SH-SY5Y (cell line): ENCODE measurements at regions not wholly inside any gene's neighbourhood (a gene's known extent, or its start where the extent isn't known, plus 50 kb on each side); places are given as distances from the start of the nearest gene placed in this dataset.
A peak's percentile ranks its signal among the peaks of the same experiment; 100 is the strongest.

Experiments
- GATA2 ChIP-seq: IDR thresholded peaks from 2 replicates; pipeline ENCODE4 v1.6.1; 2011; ENCODE audit warnings: mild to moderate bottlenecking, low read depth, low read length
- GATA3 ChIP-seq: IDR thresholded peaks from 2 replicates; pipeline ENCODE4 v1.6.1; 2011; ENCODE audit warnings: low read depth, mild to moderate bottlenecking, low read length, moderate library complexity

DNA sequence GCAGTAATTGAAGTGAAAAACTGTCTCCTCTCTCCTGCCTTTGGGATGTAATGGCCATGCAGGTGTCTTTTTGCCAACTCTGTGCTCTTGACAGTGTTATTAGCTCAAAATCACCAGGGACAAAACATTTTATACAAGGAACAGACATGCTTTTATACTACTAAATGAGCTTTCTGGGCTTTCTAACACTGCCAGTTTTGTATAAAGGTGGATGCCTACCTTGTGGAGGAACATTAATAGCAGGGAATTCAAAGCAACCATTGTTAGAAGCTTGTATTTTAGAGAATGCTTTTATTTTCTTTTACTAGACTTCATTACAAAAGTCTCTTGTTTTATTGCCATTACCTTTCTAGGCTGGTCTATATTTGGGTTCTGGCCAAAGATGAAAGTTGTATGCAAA lies 54.7 kb upstream of the ARSJ start:
- TF ChIP-seq GATA3 (no peak), GATA2 (no peak)

DNA sequence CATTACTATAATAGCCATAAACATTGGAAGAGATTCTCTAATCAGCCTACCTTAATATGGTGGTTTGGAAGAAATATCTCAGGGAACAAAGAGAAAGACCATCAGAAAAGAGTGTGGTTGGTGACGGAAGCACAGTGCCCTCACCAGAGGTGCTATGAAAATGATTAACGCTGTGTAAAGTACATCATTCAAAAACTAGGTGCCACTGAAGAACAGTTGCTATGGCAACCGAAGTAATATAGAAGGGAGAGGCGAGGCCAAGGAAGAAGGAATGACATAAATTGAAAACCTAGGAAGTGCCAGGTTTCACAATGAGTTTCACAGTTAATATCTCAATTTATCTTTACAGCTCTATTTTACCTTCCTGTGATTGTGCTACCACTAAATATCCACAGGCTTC lies 57.0 kb upstream of the ARSJ start:
- no peak for TF ChIP-seq GATA3
- TF ChIP-seq GATA2 = no peak

DNA sequence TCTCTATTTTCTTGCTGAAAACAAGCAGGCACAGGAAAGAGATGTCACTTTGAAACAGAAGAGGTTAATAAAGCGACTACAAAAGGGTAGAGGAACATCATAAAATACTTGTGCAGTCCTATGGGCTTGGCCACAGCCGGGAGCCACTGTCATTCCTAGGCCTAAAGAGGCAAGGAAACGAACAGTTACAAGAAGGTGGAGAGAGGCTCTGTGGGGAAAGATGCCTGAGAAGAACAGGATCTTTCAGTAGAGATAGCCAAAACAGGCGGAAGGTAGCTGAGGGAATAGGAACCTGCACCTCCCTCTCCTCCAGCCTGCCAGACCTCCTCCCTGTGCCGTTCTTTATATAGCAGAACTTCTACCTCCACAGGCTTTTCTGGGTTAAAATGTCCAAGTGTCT lies 57.4 kb upstream of the ARSJ start:
- TF ChIP-seq GATA3 (no peak), GATA2 (no peak)

DNA sequence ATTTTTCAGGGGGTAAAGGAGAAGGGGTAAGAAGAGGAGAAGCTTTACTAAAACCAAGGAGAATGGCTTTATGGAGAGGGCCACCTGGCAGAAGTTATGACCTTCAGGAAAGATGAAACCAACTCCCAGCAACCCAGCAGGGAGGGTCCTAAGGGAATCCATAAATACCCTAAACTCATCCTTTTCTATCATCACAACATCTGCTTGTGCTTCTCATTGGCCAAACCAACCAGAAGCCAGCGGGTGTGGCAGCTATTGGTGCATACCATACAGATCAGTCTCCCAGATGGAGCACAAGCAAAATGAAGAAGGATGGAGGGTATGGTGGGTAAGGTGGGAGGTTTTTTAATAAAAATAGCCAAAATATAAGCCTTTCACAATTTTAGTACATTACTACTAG lies 58.5 kb upstream of the ARSJ start:
- TF ChIP-seq GATA3 = no peak
- no peak for TF ChIP-seq GATA2

DNA sequence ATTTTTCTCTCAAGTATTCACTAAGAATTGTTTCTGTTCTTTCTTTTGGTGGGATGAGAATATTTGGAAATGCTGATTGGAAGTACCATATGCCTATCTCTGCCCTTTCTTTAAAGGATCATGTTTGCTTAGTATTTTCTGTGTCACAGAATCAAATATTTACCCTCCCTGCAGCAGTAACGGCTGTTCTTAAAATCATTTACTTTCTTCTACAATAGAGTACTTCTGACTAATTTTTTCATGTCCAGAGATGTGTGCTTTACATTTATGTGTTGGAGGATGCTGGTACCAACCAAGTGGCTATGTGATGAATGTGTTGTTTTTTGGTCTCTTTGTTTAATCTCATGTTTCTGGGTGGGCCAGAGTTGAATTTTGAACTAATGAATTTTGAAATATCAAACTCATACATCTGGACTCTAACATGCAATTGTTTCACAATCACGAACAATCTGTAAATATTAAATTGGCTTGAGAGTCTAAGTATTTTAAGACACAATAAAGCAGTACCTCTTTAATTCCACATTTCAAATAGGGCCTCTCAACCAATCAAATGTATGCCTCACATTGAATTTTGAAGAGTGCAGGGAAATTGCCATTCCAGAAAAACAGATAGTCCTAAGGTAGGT lies 59.4 kb upstream of the ARSJ start:
- no peak for TF ChIP-seq GATA2
- no peak for TF ChIP-seq GATA3

DNA sequence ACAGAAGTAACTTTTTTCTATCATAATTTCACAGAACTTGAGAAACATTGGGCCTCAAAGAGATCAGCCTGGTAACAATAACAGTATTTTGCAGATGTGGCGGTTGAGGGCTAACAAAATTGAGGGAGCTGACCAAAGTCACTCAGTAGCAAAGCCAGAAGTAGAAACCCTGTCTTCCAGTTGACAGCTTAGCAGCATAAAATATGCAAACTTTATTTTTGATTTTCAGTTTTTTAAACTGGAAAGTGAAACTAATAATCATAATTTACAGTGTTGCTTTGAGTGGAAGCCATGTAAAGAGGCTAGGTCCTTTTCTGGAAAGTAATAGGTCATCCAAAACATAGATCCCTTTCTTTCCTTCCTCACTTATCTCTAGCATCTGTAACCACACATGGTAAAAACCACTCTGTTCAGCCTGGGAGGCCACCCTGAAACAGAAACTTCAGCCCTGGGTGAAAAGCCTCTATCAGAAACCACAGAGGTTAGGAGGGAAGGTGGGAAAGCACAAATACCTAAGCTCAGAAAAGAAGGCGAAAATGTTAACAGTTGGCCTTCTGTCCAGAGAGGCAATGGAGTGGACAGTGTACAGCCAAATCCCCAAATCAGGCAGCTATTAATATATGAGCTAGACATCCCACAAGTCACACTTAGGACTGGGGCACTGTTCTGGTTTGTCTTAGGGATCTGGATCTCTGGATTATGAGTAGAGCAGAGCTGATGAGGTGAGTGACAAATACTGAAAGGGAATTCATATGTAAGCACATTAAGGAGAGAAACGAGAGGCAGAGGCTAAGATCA lies 61.1 kb upstream of the ARSJ start:
- no peak for TF ChIP-seq GATA3
- peak; percentile 27; the same call in 1 of the 2 replicates for TF ChIP-seq GATA2

DNA sequence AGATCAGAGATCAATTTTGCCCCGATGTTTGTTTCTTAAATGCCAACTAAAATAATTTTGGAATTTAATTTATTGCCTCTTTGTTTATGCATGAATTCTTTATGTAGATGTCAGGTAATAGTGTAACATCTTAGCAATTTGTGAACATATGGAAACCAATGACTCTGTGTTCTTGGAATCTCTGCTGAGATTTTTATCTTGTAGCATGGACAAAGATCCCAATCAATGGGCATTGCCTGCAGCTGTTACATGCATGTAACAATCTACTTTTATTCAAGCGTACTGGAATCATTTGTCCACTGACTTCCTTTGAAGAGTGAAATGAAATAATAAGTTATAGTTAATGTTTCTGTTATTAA lies 61.6 kb upstream of the ARSJ start:
- no peak; the same call in 1 of the 2 replicates for TF ChIP-seq GATA2
- peak; percentile 77 for TF ChIP-seq GATA3

DNA sequence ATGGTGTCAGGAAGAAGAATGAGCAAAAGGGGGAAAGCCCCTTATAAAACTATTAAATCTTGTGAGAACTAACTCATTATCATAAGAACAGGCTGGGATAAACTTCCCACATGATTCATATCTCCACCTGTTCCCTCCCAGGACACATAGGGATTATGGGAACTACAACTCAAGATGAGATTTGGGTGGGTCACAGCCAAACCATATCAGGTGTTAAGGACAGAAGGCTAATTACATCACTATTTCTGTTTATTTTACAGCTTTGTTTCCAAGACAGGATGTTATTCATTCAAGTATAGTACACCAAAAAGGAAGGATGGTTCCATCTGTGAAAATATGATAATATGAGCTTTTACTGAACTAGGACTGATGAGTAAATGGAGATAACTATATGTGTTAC lies 63.7 kb upstream of the ARSJ start:
- no peak for TF ChIP-seq GATA3
- TF ChIP-seq GATA2 = no peak

DNA sequence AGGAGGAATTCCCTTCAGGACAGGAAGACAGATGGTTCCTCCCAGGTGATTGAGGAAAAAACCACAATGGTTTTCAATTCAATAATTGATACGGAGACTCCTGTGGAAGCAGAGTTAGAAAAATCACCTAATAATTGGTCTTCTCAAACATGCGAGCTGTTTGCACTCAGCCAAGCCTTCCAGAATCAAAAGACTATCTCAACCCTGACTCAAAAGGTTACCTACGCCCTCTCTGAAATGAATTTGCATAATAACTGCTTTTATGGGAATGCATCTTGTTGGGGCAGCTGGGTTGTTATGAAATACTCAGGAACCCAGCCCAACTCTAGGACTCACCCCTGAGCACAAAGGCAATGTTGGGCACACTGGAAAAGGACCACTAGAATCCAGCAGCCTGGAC lies 66.9 kb upstream of the ARSJ start:
- TF ChIP-seq GATA2 (no peak), GATA3 (no peak)

DNA sequence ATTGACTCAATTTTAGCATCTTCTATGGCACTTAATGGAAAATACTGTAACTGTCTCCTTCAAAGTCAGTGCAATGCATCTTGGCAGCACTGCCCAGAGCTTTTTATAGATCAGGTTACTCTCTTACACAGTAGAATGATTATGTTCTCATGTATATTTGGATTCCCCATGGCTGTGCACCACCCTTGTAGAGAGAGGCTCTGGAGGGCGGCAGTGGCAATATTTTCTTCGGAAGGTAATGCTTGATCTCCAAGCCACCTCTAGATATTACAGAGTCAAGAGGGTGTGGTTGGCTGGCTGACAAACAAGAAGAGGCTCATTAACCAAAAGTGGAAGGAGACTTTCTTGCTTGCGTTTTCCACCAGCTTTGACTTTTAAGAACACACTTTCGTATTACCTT lies 72.8 kb upstream of the ARSJ start:
- TF ChIP-seq GATA2 = no peak
- no peak for TF ChIP-seq GATA3

DNA sequence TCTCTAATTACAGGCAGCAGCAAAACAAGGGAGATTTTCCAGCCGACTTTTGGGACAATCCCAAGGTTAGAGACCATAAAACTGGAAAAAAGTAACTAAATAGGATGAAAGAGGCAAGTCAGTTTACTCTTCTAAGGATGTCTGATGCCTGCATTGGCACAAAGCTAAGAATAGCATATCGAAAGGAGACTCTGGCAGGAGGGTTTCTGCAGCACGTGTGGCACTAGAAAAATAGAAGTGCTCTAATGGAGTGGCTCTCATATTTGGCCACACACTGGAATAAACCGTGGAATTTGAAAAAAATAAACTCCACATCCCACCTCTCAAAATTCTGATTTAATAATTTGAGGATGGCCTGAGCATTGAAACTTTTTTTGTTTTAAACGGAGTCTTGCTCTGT lies 77.2 kb upstream of the ARSJ start:
- TF ChIP-seq GATA3 (no peak), GATA2 (no peak)

DNA sequence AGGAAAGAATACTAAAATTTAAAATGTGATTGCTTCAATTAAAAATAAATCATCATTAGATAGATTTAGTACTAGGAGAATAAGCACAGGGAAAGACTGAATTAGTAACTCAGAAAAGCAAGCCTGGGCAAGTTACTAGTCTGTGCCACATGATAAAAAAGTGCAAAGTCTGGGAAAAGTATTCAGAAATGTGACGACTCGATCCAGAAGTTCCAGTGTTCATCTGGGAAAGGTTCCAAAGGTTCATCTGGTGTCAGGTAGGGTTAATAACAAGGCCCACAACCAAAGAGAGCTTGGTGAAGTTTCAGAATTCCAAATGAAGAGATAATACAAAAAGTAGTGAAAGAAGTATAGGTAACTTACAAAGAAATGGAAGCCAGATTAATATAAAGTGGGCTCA lies 78.3 kb upstream of the ARSJ start:
- TF ChIP-seq GATA2 (no peak), GATA3 (no peak)

DNA sequence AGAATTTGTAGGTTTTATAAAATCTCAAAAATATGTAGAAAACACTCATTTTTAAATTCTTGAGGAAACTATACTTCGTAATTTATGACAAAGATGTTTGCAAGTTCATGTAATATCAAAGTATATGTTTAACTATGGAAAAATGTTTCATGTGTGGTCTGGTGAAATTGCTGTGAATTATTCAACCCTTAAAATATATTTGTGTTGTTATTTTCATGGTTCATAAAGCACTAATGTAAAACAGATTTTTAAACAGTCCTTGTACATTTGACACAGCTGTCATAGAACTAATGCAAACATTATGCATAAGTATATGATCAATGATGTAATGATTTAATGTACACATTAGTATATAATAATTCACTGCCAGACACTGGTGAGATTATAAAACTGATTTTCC lies 83.1 kb upstream of the ARSJ start:
- TF ChIP-seq GATA3 = no peak
- no peak for TF ChIP-seq GATA2

DNA sequence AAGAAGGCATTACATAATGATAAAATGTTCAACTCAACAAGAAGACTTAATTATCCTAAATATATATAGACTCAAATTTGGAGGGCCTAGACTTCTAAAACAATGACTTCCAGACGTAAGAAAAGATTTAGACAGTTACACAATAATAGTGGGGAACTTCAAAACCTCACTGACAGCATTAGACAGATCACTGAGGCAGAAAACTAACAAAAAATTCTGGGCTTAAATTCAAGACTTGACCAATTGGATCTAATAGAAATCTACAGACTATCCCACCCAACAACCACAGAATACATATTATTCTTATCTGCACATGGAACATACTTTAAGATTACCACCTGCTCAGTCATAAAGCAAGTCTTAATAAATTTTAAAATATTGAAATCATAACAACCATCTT lies 93.3 kb upstream of the ARSJ start:
- TF ChIP-seq GATA2 = no peak
- TF ChIP-seq GATA3 = no peak

DNA sequence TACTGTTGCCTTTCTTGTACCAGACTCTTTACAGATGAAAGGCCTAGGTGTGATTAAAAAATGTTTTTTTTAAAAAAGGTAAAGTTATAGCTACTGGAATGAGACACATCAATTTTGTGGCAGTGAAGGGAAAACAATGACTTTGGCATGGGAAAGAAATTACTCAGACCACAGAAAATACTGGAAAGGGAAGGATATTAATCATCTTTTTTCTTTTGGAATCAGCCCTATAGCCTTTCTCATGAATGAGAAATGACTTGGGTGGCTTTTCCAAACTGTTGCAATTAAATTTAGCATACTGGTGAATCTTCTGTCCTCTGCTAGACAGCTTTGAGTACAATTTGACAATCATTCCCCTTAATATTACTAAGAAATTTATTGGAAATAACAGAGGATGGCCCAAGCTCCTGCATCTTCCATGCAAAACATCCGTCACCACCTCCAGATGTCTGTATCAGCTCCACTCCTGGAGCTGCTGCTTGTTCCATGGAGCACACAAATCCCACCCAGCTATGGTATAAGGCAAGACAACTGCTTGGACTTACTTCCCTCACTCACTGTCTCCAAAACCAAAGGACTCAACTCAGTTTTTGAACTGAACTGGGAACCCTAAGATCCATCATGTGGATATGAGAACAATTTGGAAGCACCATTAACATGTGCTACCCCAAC lies 97.6 kb upstream of the ARSJ start:
- no peak for TF ChIP-seq GATA3
- TF ChIP-seq GATA2 = no peak
